ENCODE measurements at regions not wholly inside any gene's neighbourhood (a gene's known extent, or its start where the extent isn't known, plus 50 kb on each side); places are given as distances from the start of the nearest gene placed in this dataset.

- Histone ChIP-seq H3K27ac (no peak overlapping the region), H3K36me3 (no peaks in the 10 kb centered on the region), H3K4me3 (no peak overlapping the region), H3K27me3 (no peaks in the 10 kb centered on the region), H3K9me3 (no peaks in the 10 kb centered on the region), H3K4me1 (no peaks in the 10 kb centered on the region)
- TF ChIP-seq CTCF (IDR thresholded peaks at IDR 0.05): no peak
- DNase-seq (no peak), FAIRE-seq (no peak), ATAC-seq (no peak)
- intact Hi-C loops (cut with DNase I): no loop called here
- WGBS, 2 donors: 43 to 54% methylated on average over 1 of the region's 1 CpG
Measured at GRCh38 chr2:34652636-34653035, 1053.5 kb upstream of the FAM98A start.

GRCh38 chr2:34646901-34647300 lies 1047.8 kb upstream of the FAM98A start:
- ATAC-seq: no peak
- TF ChIP-seq CTCF (IDR thresholded peaks at IDR 0.05): no peak
- Histone ChIP-seq H3K27ac (no peak overlapping the region), H3K27me3 (no peaks in the 10 kb centered on the region), H3K4me3 (no peak overlapping the region), H3K36me3 (no peaks in the 10 kb centered on the region), H3K4me1 (no peaks in the 10 kb centered on the region), H3K9me3 (no peaks in the 10 kb centered on the region)
- DNase-seq: no peak
- 93 to 98% methylated on average over 3 of the region's 3 CpGs for WGBS, 2 donors
- no peak for FAIRE-seq
- intact Hi-C loops (cut with DNase I): no loop called here

GRCh38 chr2:34632327-34632726 lies 1033.2 kb upstream of the FAM98A start:
- no peaks in the 10 kb centered on the region for H3K4me1 ChIP-seq
- TF ChIP-seq CTCF (IDR thresholded peaks at IDR 0.05): no peak
- no peak overlapping the region for H3K4me3 ChIP-seq

GRCh38 chr2:34627003-34627402 lies 1027.9 kb upstream of the FAM98A start:
- intact Hi-C loops (cut with DNase I): no loop called here
- TF ChIP-seq CTCF (IDR thresholded peaks at IDR 0.05): no peak
- H3K9me3 ChIP-seq: no peaks in the 10 kb centered on the region
- peaks cover 0 to 18% (median 17%) of the 10 kb centered on the region in 3 donors for H3K4me1 ChIP-seq
- H3K27ac ChIP-seq: peak overlapping the region in 3 of 4 donors; percentile 50 to 77 (median 74)
- 12 to 14% methylated on average over 3 of the region's 3 CpGs for WGBS, 2 donors
- DNase-seq (peak in 4 of 6 donors; percentile 35 to 81 (median 76)), ATAC-seq (peak; percentile 90 to 95 (median 93)), FAIRE-seq (no peak)
- no peaks in the 10 kb centered on the region for H3K27me3 ChIP-seq
- no peaks in the 10 kb centered on the region for H3K36me3 ChIP-seq
- H3K4me3 ChIP-seq: no peak overlapping the region

More at GRCh38 chr2:34632327-34632726, 1033.2 kb upstream of the FAM98A start:
- ATAC-seq (no peak), DNase-seq (no peak), FAIRE-seq (no peak)
- 94 to 100% methylated on average over 1 of the region's 1 CpG for WGBS, 2 donors
- intact Hi-C loops (cut with DNase I): no loop called here
- H3K27me3 ChIP-seq: no peaks in the 10 kb centered on the region
- no peaks in the 10 kb centered on the region for H3K36me3 ChIP-seq
- H3K27ac ChIP-seq: no peak overlapping the region
- no peaks in the 10 kb centered on the region for H3K9me3 ChIP-seq

- FAIRE-seq (no peak), DNase-seq (no peak), ATAC-seq (no peak)
- intact Hi-C loops (cut with DNase I): no loop called here
- no peaks in the 10 kb centered on the region for H3K9me3 ChIP-seq
- TF ChIP-seq CTCF (IDR thresholded peaks at IDR 0.05): no peak
- no peak overlapping the region for H3K4me3 ChIP-seq
- H3K27me3 ChIP-seq: no peaks in the 10 kb centered on the region
- H3K4me1 ChIP-seq: no peaks in the 10 kb centered on the region
- no peak overlapping the region for H3K27ac ChIP-seq
- H3K36me3 ChIP-seq: no peaks in the 10 kb centered on the region
- 92 to 98% methylated on average over 3 of the region's 4 CpGs for WGBS, 2 donors
Measured at GRCh38 chr2:34604164-34604563, 1005.1 kb upstream of the FAM98A start.
